EH (cell line): ENCODE measurements at regions not wholly inside any gene's neighbourhood (a gene's known extent, or its start where the extent isn't known, plus 50 kb on each side); places are given as distances from the start of the nearest gene placed in this dataset.
"Not testable (repeated sequence)": the region's sequence is repeated elsewhere in the genome, so short reads cannot be mapped to it uniquely, and the experiment has no call there.

Experiments
- DNase-seq: peaks from one replicate; pipeline ENCODE4 v3.0.0-alpha.2; 2015; ENCODE audit warnings: low read depth

DNA sequence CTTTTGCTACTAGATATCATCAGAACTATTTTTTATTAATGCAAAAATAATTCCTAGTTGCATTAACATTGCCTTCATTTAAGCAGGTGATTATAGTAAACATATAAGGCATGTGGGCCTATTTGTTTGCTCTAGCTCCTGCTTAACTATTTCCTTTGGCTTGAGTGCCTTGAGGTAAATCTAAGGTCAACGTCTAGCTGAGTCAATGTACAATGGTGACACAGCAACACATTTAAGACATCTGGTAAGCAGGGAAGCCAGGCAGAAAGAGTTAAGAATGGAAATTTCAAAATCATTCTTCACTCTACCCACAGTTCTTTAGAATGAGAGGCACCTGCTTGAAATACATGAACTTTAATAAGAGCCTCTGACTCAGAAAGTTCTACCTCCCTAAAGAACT lies 111.9 kb upstream of the FST start:
- DNase-seq = peak; percentile 52

DNA sequence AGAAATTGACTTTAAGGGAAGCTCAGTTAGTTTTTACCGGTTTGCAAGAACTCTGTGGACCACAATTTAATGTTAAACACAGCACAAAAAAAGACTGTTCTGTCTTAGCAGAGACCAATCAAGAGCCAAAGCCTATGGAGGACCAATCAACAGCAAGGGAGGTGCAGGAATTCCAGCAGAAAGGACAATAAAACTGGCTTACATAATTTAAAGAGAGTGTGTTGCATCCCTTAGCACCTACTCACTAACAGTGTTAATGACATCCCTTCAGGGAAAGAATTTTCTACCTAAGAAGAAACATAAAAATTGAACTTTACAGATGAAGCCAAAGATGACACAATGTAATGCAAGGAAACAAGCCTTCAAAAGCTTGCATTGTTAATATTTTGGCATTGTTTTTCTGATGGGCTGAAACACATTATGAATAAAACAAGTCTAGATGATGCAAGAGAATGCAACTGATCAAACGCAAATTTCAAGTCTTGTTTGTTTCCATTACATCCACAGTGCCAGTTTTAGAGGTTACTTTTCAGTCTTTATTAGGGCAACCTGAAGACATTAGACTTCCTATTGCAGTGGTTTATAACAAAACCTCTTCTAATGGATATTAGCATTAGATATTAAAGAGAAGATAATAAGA lies 111.3 kb upstream of the FST start:
- no peak for DNase-seq

GRCh38 chr5:53369681-53370080 lies 110.7 kb upstream of the FST start:
- DNase-seq = no peak

DNA sequence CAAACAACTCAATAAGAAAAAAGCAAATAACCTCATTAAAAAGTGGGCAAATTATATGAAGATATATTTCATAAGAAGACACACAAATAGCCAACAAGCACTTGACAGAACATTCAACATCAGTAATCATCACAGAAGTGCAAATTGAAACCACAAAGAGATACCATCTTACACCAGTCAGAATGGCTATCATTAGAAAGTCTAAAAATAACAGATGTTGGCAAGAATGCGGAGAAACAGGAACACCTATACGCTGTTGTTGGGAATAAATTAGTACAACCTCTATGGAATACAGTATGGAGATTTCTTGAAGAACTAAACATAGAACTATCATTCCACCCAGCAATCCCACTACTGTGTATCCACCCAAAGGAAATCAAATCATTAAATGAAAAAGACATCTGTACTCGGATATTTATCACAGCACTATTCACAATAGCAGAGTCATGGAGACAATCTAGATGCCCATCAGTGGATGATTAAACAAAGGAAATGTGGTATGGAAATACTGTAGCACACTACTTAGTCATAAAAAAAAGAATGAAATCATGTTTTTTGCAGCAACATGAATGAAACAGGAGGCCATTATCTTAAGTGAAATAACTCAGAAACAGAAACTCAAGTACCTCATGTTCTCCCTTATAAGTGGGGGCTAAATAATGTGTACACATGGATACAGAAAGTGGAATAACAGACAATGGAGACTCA lies 106.8 kb upstream of the FST start:
- peak; percentile 79 for DNase-seq

GRCh38 chr5:53376853-53377252 lies 103.6 kb upstream of the FST start:
- DNase-seq = no peak

DNA sequence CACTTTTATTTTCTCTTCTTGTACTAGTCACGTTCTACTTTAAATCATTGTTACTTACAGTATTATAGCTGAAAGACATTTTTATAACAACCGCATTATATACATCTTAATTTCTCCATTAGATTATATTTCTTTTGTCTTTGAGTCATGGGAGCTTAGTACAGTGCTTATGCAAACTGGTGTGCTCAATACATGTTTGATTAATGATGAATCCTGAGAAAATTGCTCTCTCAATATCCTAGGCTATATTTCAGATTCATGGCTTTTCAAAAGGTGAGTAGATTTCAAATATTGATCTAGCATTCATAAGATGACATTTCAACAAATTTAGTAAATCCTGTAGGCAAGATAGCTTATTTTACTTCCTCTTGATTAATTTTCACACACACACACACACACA lies 102.2 kb upstream of the FST start:
- no peak for DNase-seq

- DNase-seq = peak; percentile 75
Observed at GRCh38 chr5:53378590-53379247, 101.7 kb upstream of the FST start.

DNA sequence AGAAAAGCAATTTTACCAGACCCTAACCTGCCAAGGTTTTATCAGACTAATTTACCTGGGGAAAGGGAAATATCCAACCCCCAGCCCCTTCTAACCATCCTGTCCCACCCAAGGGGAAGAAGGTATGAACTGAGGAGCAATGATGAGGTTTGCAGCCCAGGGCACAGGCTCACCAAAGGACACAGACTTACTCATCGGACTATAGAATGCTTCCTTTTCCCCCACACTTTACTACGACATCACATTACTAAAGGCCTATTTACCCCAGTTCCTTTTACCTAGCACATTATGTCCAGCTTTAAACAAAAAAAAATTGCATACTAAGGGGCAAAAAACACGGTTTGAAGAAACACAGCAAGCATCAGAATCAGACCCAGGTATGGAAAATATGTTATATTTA lies 94.1 kb upstream of the FST start:
- peak; percentile 51 for DNase-seq

- DNase-seq = no peak
Observed at GRCh38 chr5:53389093-53389492, 91.3 kb upstream of the FST start.

- no peak for DNase-seq
Observed at GRCh38 chr5:53392073-53392472, 88.4 kb upstream of the FST start.

DNA sequence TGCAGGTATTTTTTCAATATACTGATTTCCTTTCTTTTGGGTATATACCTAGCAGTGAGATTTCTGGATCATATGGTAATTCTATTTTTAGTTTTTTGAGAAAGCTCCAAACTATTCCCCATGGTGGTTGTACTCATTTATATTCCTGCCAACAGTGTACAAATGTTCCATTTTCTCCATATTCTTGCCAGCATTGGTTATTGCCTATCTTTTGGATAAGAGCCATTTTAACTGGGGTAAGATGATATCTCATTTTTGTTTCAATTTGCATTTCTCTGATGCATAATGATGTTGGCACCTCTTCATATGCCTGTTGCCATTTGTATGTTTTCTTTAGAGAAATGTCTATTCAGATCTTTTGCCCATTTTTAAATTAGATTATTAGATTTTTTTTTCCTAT lies 85.6 kb upstream of the FST start:
- DNase-seq = no peak

DNA sequence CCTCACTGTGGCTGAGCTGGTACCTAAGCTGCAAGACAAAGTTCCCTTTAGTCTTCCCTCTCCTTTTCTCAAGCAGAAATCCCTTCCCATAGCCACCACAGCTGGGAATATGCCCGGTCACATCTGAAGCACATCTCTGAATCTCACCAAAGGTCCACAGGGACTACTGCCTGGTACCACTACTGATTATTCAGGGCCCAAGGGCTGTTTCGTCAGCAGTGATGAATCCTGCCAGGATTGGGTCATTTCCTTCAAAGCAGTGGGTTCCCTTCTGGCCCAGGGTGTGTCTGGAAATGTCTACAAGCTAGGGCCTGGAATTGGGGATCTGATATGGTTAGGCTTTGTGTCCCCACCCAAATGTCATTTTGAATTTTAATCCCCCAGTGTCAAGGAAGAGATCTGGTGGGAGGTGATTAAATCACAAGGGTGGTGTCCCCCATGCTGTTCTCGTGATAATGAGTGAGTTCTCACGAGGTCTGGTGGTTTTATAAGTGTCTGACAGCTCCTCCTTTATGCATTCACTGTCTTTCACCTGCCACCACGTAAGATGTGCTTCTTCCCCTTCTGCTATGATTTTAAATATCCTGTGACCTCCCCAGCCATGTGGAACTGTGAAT lies 83.2 kb upstream of the FST start:
- DNase-seq = no peak

GRCh38 chr5:53397845-53398244 lies 82.6 kb upstream of the FST start:
- DNase-seq = peak; percentile 96

DNA sequence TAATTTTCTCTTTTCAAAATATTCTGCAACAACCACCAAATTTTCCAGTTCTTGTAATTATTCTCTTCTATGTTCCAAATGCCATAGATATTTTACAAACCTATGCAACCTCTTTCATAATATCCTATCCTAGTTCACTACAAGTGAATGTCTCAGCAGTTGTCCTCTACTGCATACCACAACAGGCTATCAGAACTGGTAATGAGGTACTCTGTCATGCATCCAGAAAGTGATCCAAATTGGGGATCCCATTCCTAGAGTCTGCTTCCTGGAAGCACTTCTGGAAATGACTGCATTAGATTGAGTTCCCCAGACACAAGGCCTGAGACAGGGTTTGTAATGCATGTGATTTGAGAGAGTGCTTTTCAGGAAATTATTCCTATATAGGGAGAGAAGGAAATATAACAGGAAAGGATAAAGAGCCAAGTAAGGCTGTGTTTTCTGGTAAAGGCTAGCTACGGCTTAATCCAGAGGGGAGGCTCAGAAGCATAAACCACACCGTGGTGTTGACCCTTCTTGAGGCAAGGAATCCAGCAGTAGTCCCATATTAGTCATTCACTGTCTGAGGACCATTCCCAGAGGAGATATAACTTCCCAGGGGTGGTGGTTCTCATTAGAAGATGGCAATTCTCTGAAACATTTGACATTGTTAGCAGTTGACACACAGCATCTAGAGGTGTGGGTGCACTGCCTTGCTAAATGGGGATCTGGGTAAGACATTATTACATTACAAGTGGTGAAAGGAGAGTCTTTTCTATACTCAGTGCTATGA lies 80.3 kb upstream of the FST start:
- DNase-seq = peak; percentile 55

DNA sequence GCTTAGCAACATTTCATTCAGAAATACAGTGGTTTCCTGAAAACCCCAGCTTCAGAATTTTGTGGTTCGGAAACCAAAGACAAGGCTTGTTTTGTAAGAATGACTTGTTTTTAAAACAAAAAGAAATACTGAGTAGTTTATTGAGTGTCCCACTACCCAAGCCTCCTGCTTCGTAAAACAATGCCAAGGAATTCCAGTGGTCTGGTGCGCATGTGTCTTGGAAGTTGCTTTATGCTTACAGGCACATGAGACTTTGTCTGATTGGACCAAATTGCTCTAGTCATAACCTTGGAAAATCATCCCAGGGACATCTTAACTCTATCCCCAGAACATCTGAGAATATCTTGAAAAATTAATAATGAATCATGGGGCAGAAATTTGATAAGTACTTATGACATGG lies 77.1 kb upstream of the FST start:
- DNase-seq = peak; percentile 60

GRCh38 chr5:53403758-53404157 lies 76.7 kb upstream of the FST start:
- peak; percentile 91 for DNase-seq

DNA sequence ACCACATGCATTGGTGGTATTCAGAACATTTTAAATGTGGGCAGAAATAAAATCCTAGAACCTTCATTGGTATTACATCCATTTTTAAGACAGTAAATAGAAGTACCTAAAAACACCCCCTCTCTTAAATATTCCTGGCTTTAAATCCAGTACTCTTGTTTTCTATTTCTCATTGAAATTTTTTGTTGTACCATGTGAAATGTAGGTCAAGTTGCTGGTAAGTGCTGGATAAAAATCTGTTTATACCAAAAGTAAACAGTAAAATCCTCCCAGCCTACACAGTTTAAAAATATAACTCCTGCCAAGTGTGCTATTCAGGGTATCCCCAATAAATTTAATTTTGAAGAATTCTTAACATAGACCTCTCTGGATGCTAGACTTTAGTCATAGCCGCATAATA lies 75.0 kb upstream of the FST start:
- no peak for DNase-seq

GRCh38 chr5:53406630-53407316 lies 73.7 kb upstream of the FST start:
- peak; percentile 93 for DNase-seq

DNA sequence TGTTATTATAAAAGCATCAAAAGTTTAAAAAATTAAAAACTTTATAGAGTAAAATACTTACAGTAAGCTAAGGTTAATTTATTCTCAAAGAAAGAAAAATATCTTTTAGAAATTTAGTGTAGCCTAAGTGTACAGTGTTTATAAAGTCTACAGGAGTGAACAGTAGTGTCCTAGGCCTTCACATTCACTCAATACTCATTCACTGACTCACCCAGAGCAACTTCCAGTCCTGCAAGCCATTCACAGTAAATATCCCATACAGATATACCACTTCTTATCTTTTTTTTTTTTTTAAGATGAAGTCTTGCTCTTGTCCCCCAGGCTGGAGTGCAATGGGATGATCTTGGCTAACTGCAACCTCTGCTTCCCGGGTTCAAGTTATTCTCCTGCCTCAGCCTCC lies 73.1 kb upstream of the FST start:
- peak; percentile 89 for DNase-seq

GRCh38 chr5:53411388-53411787 lies 69.0 kb upstream of the FST start:
- DNase-seq = no peak

GRCh38 chr5:53412499-53412898 lies 67.9 kb upstream of the FST start:
- DNase-seq = not testable (repeated sequence)
